HG03139 (cell line): ENCODE measurements at regions not wholly inside any gene's neighbourhood (a gene's known extent, or its start where the extent isn't known, plus 50 kb on each side); places are given as distances from the start of the nearest gene placed in this dataset.

Experiments
- ATAC-seq: cut with Tn5 transposase; IDR thresholded peaks from one replicate; pipeline ENCODE4 v1.9.1; 2021; ENCODE audit not compliant: unreplicated experiment

- no peak for ATAC-seq
Observed at GRCh38 chr6:148238713-148239112, 103.9 kb upstream of the SASH1 start.

GRCh38 chr6:148239215-148239614, 103.4 kb upstream of the SASH1 start:
- ATAC-seq: no peak

GRCh38 chr6:148239801-148240460, 102.7 kb upstream of the SASH1 start:
- no peak for ATAC-seq

GRCh38 chr6:148240461-148240840, 102.2 kb upstream of the SASH1 start:
- ATAC-seq: no peak

- no peak for ATAC-seq
Observed at GRCh38 chr6:148240861-148241477, 101.7 kb upstream of the SASH1 start.

- no peak for ATAC-seq
Observed at GRCh38 chr6:148242180-148242579, 100.5 kb upstream of the SASH1 start.

- ATAC-seq: no peak
Observed at GRCh38 chr6:148244217-148244935, 98.3 kb upstream of the SASH1 start.

GRCh38 chr6:148247386-148248063, 95.1 kb upstream of the SASH1 start:
- no peak for ATAC-seq

- no peak for ATAC-seq
Observed at GRCh38 chr6:148249160-148249559, 93.5 kb upstream of the SASH1 start.

GRCh38 chr6:148249679-148250375, 92.8 kb upstream of the SASH1 start:
- ATAC-seq: no peak

GRCh38 chr6:148250975-148251685, 91.5 kb upstream of the SASH1 start:
- ATAC-seq: no peak

GRCh38 chr6:148251891-148252290, 90.7 kb upstream of the SASH1 start:
- ATAC-seq: no peak

GRCh38 chr6:148257810-148258209, 84.8 kb upstream of the SASH1 start:
- no peak for ATAC-seq

- ATAC-seq: no peak
Observed at GRCh38 chr6:148258868-148259267, 83.8 kb upstream of the SASH1 start.

GRCh38 chr6:148261470-148261869, 81.2 kb upstream of the SASH1 start:
- ATAC-seq: no peak

- ATAC-seq: no peak
Observed at GRCh38 chr6:148263010-148263409, 79.6 kb upstream of the SASH1 start.

GRCh38 chr6:148263961-148264360, 78.7 kb upstream of the SASH1 start:
- no peak for ATAC-seq

- ATAC-seq: no peak
Observed at GRCh38 chr6:148265054-148265453, 77.6 kb upstream of the SASH1 start.

- no peak for ATAC-seq
Observed at GRCh38 chr6:148269386-148269785, 73.3 kb upstream of the SASH1 start.

GRCh38 chr6:148271711-148272439, 70.8 kb upstream of the SASH1 start:
- no peak for ATAC-seq
